RWPE2 (cell line): ENCODE measurements at regions not wholly inside any gene's neighbourhood (a gene's known extent, or its start where the extent isn't known, plus 50 kb on each side); places are given as distances from the start of the nearest gene placed in this dataset.

Experiments used
- ATAC-seq: fragments of 200-7000 bp; cut with Tn5 transposase; 3 replicates; pipeline ENCODE4 v1.9.1; 2021; ENCODE audit warnings: low read depth
- DNase-seq: peaks from one replicate; pipeline ENCODE4 v3.0.0-alpha.2; 2020; ENCODE audit warnings: low spot score
- H3K27ac ChIP-seq: fragments of 450-650 bp; 2 replicates; pipeline ENCODE4 v1.5.1; 2017; ENCODE audit warnings: mild to moderate bottlenecking; ENCODE audit not compliant: poor library complexity, severe bottlenecking
- H3K27me3 ChIP-seq: fragments of 250-450 bp; sonication (Bioruptor Pico); 2 replicates; pipeline ENCODE4 v1.5.1; 2021; ENCODE audit warnings: mild to moderate bottlenecking, moderate library complexity; ENCODE audit not compliant: insufficient read depth, poor library complexity, severe bottlenecking
- H3K36me3 ChIP-seq: fragments of 250-450 bp; sonication (Bioruptor Pico); 2 replicates; pipeline ENCODE4 v1.5.1; 2020; ENCODE audit warnings: low read depth, mild to moderate bottlenecking, moderate library complexity
- H3K4me1 ChIP-seq: fragments of 250-450 bp; sonication (Bioruptor Pico); 2 replicates; pipeline ENCODE4 v1.5.1; 2021; ENCODE audit warnings: mild to moderate bottlenecking, moderate library complexity; ENCODE audit not compliant: insufficient read depth, poor library complexity, severe bottlenecking
- H3K4me3 ChIP-seq: fragments of 250-450 bp; sonication (Bioruptor Pico); 2 replicates; pipeline ENCODE4 v1.5.1; 2021; ENCODE audit warnings: mild to moderate bottlenecking, moderate library complexity; ENCODE audit not compliant: severe bottlenecking
- H3K9me3 ChIP-seq: fragments of 250-450 bp; sonication (Bioruptor Pico); 2 replicates; pipeline ENCODE4 v1.5.1; 2021; ENCODE audit warnings: mild to moderate bottlenecking, moderate library complexity; ENCODE audit not compliant: severe bottlenecking
- TF ChIP-seq, protein P1 (sequence below): fragments of 450-650 bp; IDR thresholded peaks from one replicate; pipeline ENCODE4 v1.5.1; 2017; ENCODE audit warnings: mild to moderate bottlenecking, moderate library complexity; ENCODE audit not compliant: poor library complexity, severe bottlenecking

DNA sequence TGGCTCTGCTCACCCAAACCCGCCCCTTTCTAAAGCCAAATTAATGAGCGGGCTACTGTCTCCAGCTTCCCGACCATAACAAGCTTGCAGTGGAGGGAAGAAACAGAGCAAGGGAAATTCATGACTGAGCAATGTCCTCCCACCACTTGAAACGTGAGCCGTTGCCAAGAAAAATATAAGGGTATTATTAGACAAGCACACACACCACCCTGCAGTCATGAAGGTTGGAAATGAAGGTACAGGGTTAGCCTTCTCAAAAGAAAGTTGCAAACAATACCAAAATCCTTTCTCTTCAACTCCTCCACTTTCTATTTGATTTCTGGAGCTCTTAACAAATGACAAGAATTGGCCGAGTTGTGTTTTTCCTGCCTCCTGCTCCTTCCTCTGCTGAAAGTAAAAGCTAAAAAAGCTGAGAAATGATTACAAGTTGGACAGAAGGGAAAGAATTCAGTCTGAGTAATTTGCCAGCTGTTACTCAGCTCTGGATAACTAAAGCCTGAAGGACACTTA lies 151.1 kb upstream of the B3GAT2 start:
- DNase-seq (no peak), ATAC-seq (peak; percentile 87)
- H3K4me1 ChIP-seq: peaks cover 10% of the 10 kb centered on the region
- no peaks in the 10 kb centered on the region for H3K9me3 ChIP-seq
- no peaks in the 10 kb centered on the region for H3K27me3 ChIP-seq
- no peak overlapping the region for H3K27ac ChIP-seq
- TF ChIP-seq, protein P1, sequence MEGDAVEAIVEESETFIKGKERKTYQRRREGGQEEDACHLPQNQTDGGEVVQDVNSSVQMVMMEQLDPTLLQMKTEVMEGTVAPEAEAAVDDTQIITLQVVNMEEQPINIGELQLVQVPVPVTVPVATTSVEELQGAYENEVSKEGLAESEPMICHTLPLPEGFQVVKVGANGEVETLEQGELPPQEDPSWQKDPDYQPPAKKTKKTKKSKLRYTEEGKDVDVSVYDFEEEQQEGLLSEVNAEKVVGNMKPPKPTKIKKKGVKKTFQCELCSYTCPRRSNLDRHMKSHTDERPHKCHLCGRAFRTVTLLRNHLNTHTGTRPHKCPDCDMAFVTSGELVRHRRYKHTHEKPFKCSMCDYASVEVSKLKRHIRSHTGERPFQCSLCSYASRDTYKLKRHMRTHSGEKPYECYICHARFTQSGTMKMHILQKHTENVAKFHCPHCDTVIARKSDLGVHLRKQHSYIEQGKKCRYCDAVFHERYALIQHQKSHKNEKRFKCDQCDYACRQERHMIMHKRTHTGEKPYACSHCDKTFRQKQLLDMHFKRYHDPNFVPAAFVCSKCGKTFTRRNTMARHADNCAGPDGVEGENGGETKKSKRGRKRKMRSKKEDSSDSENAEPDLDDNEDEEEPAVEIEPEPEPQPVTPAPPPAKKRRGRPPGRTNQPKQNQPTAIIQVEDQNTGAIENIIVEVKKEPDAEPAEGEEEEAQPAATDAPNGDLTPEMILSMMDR: no peak
- H3K36me3 ChIP-seq: no peaks in the 10 kb centered on the region
- H3K4me3 ChIP-seq: no peak overlapping the region

DNA sequence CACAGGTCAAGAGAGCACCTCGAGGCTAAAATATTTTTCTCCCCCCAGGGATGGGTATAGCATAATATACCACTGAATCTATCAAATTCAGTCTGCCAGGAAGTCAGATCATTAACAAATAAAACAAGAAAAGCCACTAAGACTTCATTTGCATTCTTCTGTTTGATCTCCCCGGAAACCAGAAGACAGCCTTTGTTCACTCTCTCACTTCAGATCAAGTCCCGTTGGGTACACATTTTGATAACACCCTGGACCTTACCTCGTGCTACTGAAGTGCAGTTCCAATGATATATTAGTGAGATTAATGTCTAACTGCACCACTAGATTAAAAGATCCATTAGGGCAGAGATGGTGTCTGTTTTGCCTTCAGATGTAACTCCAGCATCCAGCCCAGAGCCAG lies 157.7 kb upstream of the B3GAT2 start:
- no peak for ATAC-seq
- TF ChIP-seq, protein P1: no peak

DNA sequence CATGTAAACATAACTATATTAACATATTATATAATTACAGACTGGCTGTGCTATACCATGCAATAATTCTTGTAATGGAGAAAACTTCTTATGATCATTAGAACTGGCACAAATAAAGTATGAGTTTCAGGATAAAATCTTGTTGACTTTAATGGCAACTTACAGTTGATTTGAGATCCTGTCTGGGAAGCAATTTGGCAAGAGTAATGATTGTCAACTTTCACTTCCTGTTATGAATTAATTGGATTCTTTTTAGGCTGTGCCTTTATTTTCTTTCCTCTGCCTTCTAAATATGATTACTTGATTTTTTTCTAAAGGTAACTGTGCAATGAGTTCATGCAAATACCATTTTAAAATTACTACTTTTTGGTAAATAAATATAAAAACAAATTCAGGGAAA lies 158.1 kb upstream of the B3GAT2 start:
- DNase-seq: no peak
- no peak overlapping the region for H3K4me3 ChIP-seq
- no peaks in the 10 kb centered on the region for H3K27me3 ChIP-seq
- no peaks in the 10 kb centered on the region for H3K4me1 ChIP-seq
- no peaks in the 10 kb centered on the region for H3K9me3 ChIP-seq
- TF ChIP-seq, protein P1: no peak
- ATAC-seq: no peak
- H3K27ac ChIP-seq: no peak overlapping the region
- H3K36me3 ChIP-seq: no peaks in the 10 kb centered on the region

More for the DNA sequence above, 157.7 kb upstream of the B3GAT2 start:
- Histone ChIP-seq H3K36me3 (no peaks in the 10 kb centered on the region), H3K27me3 (no peaks in the 10 kb centered on the region), H3K4me3 (no peak overlapping the region), H3K27ac (no peak overlapping the region), H3K4me1 (no peaks in the 10 kb centered on the region), H3K9me3 (no peaks in the 10 kb centered on the region)
- no peak for DNase-seq

DNA sequence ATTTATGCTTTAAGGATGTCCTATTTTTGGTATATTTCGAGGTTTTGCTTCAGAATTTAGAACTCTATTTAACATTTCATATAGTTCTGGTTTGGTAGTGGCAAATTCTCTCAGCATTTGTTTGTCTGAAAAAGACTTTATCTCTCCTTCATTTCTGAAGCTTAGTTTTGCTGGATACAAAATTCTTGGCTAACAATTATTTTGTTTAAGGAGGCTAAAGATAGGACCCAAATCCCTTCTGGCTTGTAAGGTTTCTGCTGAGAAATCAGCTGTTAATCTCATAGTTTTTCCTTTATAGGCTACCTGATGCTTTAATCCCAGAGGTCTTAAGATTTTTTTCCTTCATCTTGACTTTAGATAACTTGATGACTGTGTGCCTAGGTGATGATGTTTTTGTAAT lies 162.7 kb upstream of the B3GAT2 start:
- TF ChIP-seq, protein P1: no peak
- DNase-seq (no peak), ATAC-seq (no peak)
- no peak overlapping the region for H3K27ac ChIP-seq
- no peaks in the 10 kb centered on the region for H3K27me3 ChIP-seq
- H3K9me3 ChIP-seq: no peaks in the 10 kb centered on the region
- H3K36me3 ChIP-seq: no peaks in the 10 kb centered on the region
- H3K4me1 ChIP-seq: no peaks in the 10 kb centered on the region
- H3K4me3 ChIP-seq: no peak overlapping the region

DNA sequence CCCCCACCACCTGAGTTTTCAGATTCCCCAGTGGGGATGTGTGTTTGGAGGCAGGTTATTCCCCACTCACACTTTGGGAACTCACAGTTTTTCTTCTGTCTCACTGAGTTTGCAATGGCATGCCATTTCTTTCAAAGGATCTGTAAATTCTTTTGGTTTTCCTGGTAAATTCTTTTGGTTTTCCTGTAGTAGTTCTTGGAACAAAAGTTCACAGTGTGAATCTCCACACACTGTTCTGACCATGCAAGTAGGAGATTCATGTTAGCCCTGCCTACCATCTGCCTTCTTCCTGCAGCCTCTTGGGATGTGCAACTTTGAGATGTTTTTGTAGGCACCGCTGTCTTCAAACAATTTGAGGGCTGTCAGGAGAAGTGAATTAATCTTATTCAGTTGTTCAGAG lies 165.6 kb upstream of the OGFRL1 start:
- DNase-seq (no peak), ATAC-seq (no peak)
- H3K36me3 ChIP-seq: no peaks in the 10 kb centered on the region

More for the DNA sequence above, 165.6 kb upstream of the OGFRL1 start:
- Histone ChIP-seq H3K27me3 (no peaks in the 10 kb centered on the region), H3K4me3 (no peak overlapping the region), H3K27ac (no peak overlapping the region), H3K9me3 (no peaks in the 10 kb centered on the region), H3K4me1 (no peaks in the 10 kb centered on the region)
- TF ChIP-seq, protein P1: no peak
